ENCODE measurements at regions not wholly inside any gene's neighbourhood (a gene's known extent, or its start where the extent isn't known, plus 50 kb on each side); places are given as distances from the start of the nearest gene placed in this dataset.
A peak's percentile ranks its signal among the peaks of the same experiment; 100 is the strongest.

- TF ChIP-seq POLR2A (IDR thresholded peaks at IDR 0.05) (no peak), POLR2AphosphoS5 (IDR thresholded peaks at IDR 0.05) (peak in 1 of 3 donors; percentile 17)
- Histone ChIP-seq H3K4me3 (no peak overlapping the region), H3K4me1 (peaks cover 0 to 25% (median 7%) of the 10 kb centered on the region in 6 donors), H3K9me3 (no peaks in the 10 kb centered on the region), H3K27me3 (replicated peaks in 1 of 7) (peaks cover 0 to 8% (median 3%) of the 10 kb centered on the region in 7 donors), H3K27ac (peak overlapping the region in 4 of 8 donors; percentile 11 to 67 (median 28)), H3K36me3 (no peaks in the 10 kb centered on the region)
- WGBS, 5 donors = 42 to 56% (median 52%) methylated on average over 9 of the region's 9 CpGs
- peak; percentile 82 for DNase-seq
- intact Hi-C loops (cut with DNase I; ENCODE audit: low total_unique reads) = no loop called here
Measured at GRCh38 chr14:65927931-65928356, 515.4 kb downstream of the FUT8 start.

DNA sequence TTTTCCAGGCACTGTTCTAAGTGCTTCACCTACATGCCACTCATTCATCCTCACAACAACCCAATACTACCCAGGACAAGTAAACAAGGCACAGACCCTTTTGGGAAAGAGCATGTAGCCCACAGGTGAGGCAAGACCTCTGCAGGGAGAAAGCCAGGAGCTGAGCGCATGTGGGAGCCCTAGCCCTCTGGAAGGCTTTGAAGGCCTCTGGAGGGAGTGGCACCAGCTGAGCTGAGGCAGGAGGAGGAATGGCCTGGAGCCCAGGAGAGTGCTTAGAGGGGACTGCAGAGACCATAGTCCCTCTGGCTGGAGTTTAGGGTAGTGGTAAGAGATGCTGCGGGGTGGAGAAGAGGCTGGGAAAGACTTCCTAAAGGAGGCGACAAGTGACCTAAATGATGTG, 516.5 kb downstream of the FUT8 start:
- H3K27ac ChIP-seq = no peak overlapping the region
- no peak for DNase-seq
- WGBS, 5 donors = 96 to 100% (median 97%) methylated on average over 3 of the region's 3 CpGs
- peaks cover 0 to 8% (median 3%) of the 10 kb centered on the region in 7 donors for H3K27me3 ChIP-seq (replicated peaks in 1 of 7)
- no peaks in the 10 kb centered on the region for H3K36me3 ChIP-seq
- no peaks in the 10 kb centered on the region for H3K9me3 ChIP-seq
- no peak for TF ChIP-seq POLR2A (IDR thresholded peaks at IDR 0.05)
- no peak for TF ChIP-seq POLR2AphosphoS5 (IDR thresholded peaks at IDR 0.05)
- TF ChIP-seq CTCF (IDR thresholded peaks at IDR 0.05 in 8 of 11, conservative IDR thresholded peaks at IDR 0.05 in 3 of 11) = no peak
- peaks cover 0 to 25% (median 7%) of the 10 kb centered on the region in 6 donors for H3K4me1 ChIP-seq
- intact Hi-C loops (cut with DNase I; ENCODE audit: low total_unique reads) = no loop called here
- no peak overlapping the region for H3K4me3 ChIP-seq

GRCh38 chr14:65933400-65934069, 521.0 kb downstream of the FUT8 start:
- 65 to 83% (median 81%) methylated on average over 4 of the region's 4 CpGs for WGBS, 5 donors
- intact Hi-C loops (cut with DNase I; ENCODE audit: low total_unique reads) = no loop called here
- DNase-seq = no peak
- no peak overlapping the region for H3K4me3 ChIP-seq
- peaks cover 0 to 2% (median under 1%) of the 10 kb centered on the region in 6 donors for H3K4me1 ChIP-seq
- no peaks in the 10 kb centered on the region for H3K9me3 ChIP-seq
- peaks cover 0 to 3% (median 0%) of the 10 kb centered on the region in 7 donors for H3K27me3 ChIP-seq (replicated peaks in 1 of 7)
- no peak overlapping the region for H3K27ac ChIP-seq
- H3K36me3 ChIP-seq = no peaks in the 10 kb centered on the region
- no peak for TF ChIP-seq POLR2A (IDR thresholded peaks at IDR 0.05)
- no peak for TF ChIP-seq CTCF (IDR thresholded peaks at IDR 0.05 in 8 of 11, conservative IDR thresholded peaks at IDR 0.05 in 3 of 11)
- no peak for TF ChIP-seq POLR2AphosphoS5 (IDR thresholded peaks at IDR 0.05)

GRCh38 chr14:65934070-65934435, 521.5 kb downstream of the FUT8 start:
- Histone ChIP-seq H3K4me1 (no peaks in the 10 kb centered on the region), H3K9me3 (no peaks in the 10 kb centered on the region), H3K36me3 (no peaks in the 10 kb centered on the region), H3K27me3 (replicated peaks in 1 of 7) (peaks cover 0 to 1% (median 0%) of the 10 kb centered on the region in 7 donors), H3K4me3 (no peak overlapping the region), H3K27ac (no peak overlapping the region)
- TF ChIP-seq POLR2A (IDR thresholded peaks at IDR 0.05) = no peak
- no peak for TF ChIP-seq CTCF (IDR thresholded peaks at IDR 0.05 in 8 of 11, conservative IDR thresholded peaks at IDR 0.05 in 3 of 11)
- TF ChIP-seq POLR2AphosphoS5 (IDR thresholded peaks at IDR 0.05) = no peak
- 75 to 91% (median 86%) methylated on average over 5 of the region's 5 CpGs for WGBS, 5 donors
- no peak for DNase-seq
- intact Hi-C loops (cut with DNase I; ENCODE audit: low total_unique reads) = no loop called here
